ENCODE measurements at regions not wholly inside any gene's neighbourhood (a gene's known extent, or its start where the extent isn't known, plus 50 kb on each side); places are given as distances from the start of the nearest gene placed in this dataset.
"Not testable (repeated sequence)": the region's sequence is repeated elsewhere in the genome, so short reads cannot be mapped to it uniquely, and the experiment has no call there.

DNA sequence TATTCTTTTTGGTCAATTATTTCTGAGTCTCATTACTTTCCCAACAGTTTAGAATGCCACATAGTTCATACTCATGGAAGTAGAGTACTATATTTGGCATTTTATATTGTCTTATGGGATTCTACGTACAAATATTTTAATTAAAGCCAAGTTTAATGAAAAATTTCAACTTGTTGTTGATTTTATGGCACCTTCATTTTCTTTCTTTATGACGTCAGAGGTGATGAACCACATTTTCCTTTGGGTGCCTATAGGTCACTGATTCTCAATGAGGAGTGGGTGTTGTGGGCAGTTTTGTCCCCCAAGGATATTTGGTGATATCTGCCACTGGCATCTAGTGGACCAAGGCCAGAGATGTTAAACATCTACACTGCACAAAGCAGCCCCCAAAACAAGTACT is 1071.3 kb downstream of the NXPH1 start:
- DNase-seq (ENCODE audit: low read depth) = no peak
- TF ChIP-seq CTCF (IDR thresholded peaks at IDR 0.05; ENCODE audit: low read depth, low read length, missing control alignments) = no peak
- H3K4me3 ChIP-seq (ENCODE audit: low read depth, low read length) = no peak overlapping the region
- in situ Hi-C loops (cut with HindIII; ENCODE audit: low sequenced_read_pairs) = no loop called here

GRCh38 chr7:9505516-9505915 is 1072.1 kb downstream of the NXPH1 start:
- no peak overlapping the region for H3K4me3 ChIP-seq (ENCODE audit: low read depth, low read length)
- no peak for TF ChIP-seq CTCF (IDR thresholded peaks at IDR 0.05; ENCODE audit: low read depth, low read length, missing control alignments)
- in situ Hi-C loops (cut with HindIII; ENCODE audit: low sequenced_read_pairs) = no loop called here
- DNase-seq (ENCODE audit: low read depth) = no peak

DNA sequence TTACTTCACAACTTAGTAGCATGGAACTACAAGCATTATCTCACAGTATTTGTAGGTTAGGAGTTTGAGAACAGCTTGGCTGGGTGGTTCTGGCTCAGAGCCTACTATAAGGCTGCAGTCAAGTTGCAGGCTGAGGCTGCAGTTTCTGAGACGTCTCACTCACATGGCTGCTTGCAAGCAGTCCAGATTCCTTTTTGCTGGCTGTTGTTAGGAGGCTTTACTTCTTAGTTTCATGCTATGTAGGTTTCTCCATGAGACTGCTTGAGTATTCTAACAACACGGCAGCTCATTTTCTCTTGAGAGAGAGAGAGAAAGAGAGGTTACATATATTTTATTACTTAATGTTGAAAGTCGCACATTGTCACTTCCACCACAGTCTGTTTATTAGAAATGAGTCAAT is 1073.9 kb downstream of the NXPH1 start:
- no peak overlapping the region for H3K4me3 ChIP-seq (ENCODE audit: low read depth, low read length)
- no peak for TF ChIP-seq CTCF (IDR thresholded peaks at IDR 0.05; ENCODE audit: low read depth, low read length, missing control alignments)
- in situ Hi-C loops (cut with HindIII; ENCODE audit: low sequenced_read_pairs) = no loop called here
- DNase-seq (ENCODE audit: low read depth) = peak; percentile 18

GRCh38 chr7:9516662-9517061 is 1083.3 kb downstream of the NXPH1 start:
- TF ChIP-seq CTCF (IDR thresholded peaks at IDR 0.05; ENCODE audit: low read depth, low read length, missing control alignments) = no peak
- H3K4me3 ChIP-seq (ENCODE audit: low read depth, low read length) = no peak overlapping the region
- in situ Hi-C loops (cut with HindIII; ENCODE audit: low sequenced_read_pairs) = no loop called here
- DNase-seq (ENCODE audit: low read depth) = no peak

GRCh38 chr7:9523579-9523978 is 1090.2 kb downstream of the NXPH1 start:
- TF ChIP-seq CTCF (IDR thresholded peaks at IDR 0.05; ENCODE audit: low read depth, low read length, missing control alignments) = no peak
- in situ Hi-C loops (cut with HindIII; ENCODE audit: low sequenced_read_pairs) = no loop called here

GRCh38 chr7:9552431-9552830 is 1119.0 kb downstream of the NXPH1 start:
- H3K4me3 ChIP-seq (ENCODE audit: low read depth, low read length); DNase-seq (ENCODE audit: low read depth); in situ Hi-C loops (cut with HindIII; ENCODE audit: low sequenced_read_pairs): not testable (repeated sequence)

More at GRCh38 chr7:9523579-9523978, 1090.2 kb downstream of the NXPH1 start:
- no peak for DNase-seq (ENCODE audit: low read depth)
- H3K4me3 ChIP-seq (ENCODE audit: low read depth, low read length) = no peak overlapping the region

- no peak for DNase-seq (ENCODE audit: low read depth)
- in situ Hi-C loops (cut with HindIII; ENCODE audit: low sequenced_read_pairs) = no loop called here
- no peak for TF ChIP-seq CTCF (IDR thresholded peaks at IDR 0.05; ENCODE audit: low read depth, low read length, missing control alignments)
- H3K4me3 ChIP-seq (ENCODE audit: low read depth, low read length) = no peak overlapping the region
These were observed 1124.4 kb downstream of the NXPH1 start for GRCh38 chr7:9557853-9558252.

All from astrocyte of the cerebellum (primary cell).